IPS DF 6.9 (cell line): ENCODE measurements at regions not wholly inside any gene's neighbourhood (a gene's known extent, or its start where the extent isn't known, plus 50 kb on each side); places are given as distances from the start of the nearest gene placed in this dataset.

ENCODE experiments used
- DNase-seq: peaks from one replicate; pipeline ENCODE4 v3.0.0-alpha.2; 2013; ENCODE audit warnings: low read depth, low spot score
- H3K27ac ChIP-seq: one replicate; pipeline ENCODE4 v1.5.1; 2013; ENCODE audit warnings: low read length, control low read depth
- H3K27me3 ChIP-seq: 2 replicates; pipeline ENCODE4 v1.6.1; 2013; ENCODE audit warnings: mild to moderate bottlenecking, low read length; ENCODE audit not compliant: control insufficient read depth, insufficient read depth
- H3K36me3 ChIP-seq: 2 replicates; pipeline ENCODE4 v1.6.1; 2013; ENCODE audit warnings: low read length; ENCODE audit not compliant: control insufficient read depth, insufficient read depth
- H3K4me1 ChIP-seq: 2 replicates; pipeline ENCODE4 v1.6.1; 2013; ENCODE audit warnings: low read length; ENCODE audit not compliant: control insufficient read depth, insufficient read depth
- H3K4me3 ChIP-seq: 2 replicates; pipeline ENCODE4 v1.5.1; 2013; ENCODE audit warnings: mild to moderate bottlenecking, low read length
- H3K9me3 ChIP-seq: 2 replicates; pipeline ENCODE4 v1.6.1; 2013; ENCODE audit warnings: low read length, inconsistent platforms; ENCODE audit not compliant: control insufficient read depth, insufficient read depth
- WGBS: extraction: QIAGEN DNeasy Blood & Tissue Kit; methylation state at CpG from one replicate; pipeline ENCODE4 v1.1.7; 2013; ENCODE audit warnings: mixed read lengths, missing lambda C conversion rate; ENCODE audit not compliant: insufficient read length, insufficient coverage; 5-methylcytosine and 5-hydroxymethylcytosine counted together

GRCh38 chr22:22085702-22086500, 103.3 kb upstream of the TOP3B start:
- H3K27ac ChIP-seq = no peak overlapping the region
- WGBS = no CpG with 5 or more reads among the region's 5 CpGs
- H3K27me3 ChIP-seq = peaks cover 60% of the 10 kb centered on the region
- H3K4me3 ChIP-seq = no peak overlapping the region
- H3K36me3 ChIP-seq = no peaks in the 10 kb centered on the region
- H3K9me3 ChIP-seq = no peaks in the 10 kb centered on the region
- no peaks in the 10 kb centered on the region for H3K4me1 ChIP-seq
- no peak for DNase-seq

DNA sequence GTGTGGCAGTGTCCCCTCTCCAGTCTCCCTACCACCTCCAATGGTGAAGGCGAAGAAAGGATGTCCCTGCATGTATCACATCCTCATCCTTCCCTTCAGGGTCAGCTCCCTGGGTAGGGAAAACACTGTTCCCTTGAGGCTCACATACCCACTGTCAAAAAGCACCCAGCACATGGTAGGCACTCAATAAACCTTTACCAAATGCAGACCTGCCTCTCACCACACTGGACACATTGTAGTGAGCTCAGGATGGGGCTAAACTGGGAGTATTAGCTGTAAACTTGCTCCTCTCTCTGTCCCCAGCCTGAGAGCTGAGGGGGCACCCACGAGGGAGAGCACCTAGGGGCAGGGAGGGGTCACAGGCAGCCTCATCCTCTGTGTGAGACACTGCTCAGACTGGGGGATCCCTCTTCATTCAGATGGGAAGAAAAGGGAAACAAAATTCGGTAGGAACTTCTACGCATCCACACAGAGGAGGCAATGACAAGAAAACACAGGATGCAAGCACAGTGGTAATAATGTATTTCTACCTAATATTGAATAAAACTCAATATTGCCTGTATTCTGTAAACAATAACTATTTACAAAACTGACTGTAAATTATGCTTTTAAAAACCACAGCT, 101.6 kb upstream of the TOP3B start:
- no CpG with 5 or more reads among the region's 4 CpGs for WGBS
- Histone ChIP-seq H3K4me1 (no peaks in the 10 kb centered on the region), H3K27me3 (peaks cover 67% of the 10 kb centered on the region), H3K9me3 (no peaks in the 10 kb centered on the region), H3K4me3 (no peak overlapping the region), H3K36me3 (no peaks in the 10 kb centered on the region), H3K27ac (no peak overlapping the region)
- no peak for DNase-seq

DNA sequence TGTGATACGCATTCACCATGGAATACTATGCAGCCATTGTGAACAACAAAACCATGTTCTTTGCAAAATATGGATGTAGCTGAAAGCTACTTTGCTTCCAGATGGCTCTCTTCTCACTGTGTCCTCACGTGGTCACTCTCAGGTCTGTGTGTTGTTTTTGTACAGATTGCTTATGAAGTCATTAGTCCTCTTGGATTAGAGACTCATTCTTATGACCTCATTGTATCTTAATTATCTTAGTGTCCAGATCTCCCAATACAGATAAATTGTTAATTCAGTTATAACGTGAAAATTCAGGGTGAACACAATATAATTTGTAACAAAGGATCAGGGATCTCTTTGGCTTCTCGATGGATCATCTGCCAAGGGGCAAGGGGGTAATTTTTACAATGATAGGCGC, 100.4 kb upstream of the TOP3B start:
- DNase-seq = no peak
- Histone ChIP-seq H3K9me3 (no peaks in the 10 kb centered on the region), H3K4me3 (no peak overlapping the region), H3K27ac (no peak overlapping the region), H3K36me3 (no peaks in the 10 kb centered on the region), H3K27me3 (peaks cover 58% of the 10 kb centered on the region), H3K4me1 (no peaks in the 10 kb centered on the region)
- no CpG with 5 or more reads among the region's 5 CpGs for WGBS

- Histone ChIP-seq H3K27me3 (peaks cover 56% of the 10 kb centered on the region), H3K4me3 (no peak overlapping the region), H3K36me3 (no peaks in the 10 kb centered on the region), H3K27ac (no peak overlapping the region), H3K4me1 (no peaks in the 10 kb centered on the region), H3K9me3 (no peaks in the 10 kb centered on the region)
- no peak for DNase-seq
- no CpG with 5 or more reads among the region's 1 CpG for whole genome bisulfite sequencing
These were observed 99.7 kb upstream of the TOP3B start for GRCh38 chr22:22082229-22082835.

- H3K27ac ChIP-seq = no peak overlapping the region
- no CpG with 5 or more reads among the region's 2 CpGs for WGBS
These were observed 97.7 kb upstream of the TOP3B start for GRCh38 chr22:22080270-22080669.

DNA sequence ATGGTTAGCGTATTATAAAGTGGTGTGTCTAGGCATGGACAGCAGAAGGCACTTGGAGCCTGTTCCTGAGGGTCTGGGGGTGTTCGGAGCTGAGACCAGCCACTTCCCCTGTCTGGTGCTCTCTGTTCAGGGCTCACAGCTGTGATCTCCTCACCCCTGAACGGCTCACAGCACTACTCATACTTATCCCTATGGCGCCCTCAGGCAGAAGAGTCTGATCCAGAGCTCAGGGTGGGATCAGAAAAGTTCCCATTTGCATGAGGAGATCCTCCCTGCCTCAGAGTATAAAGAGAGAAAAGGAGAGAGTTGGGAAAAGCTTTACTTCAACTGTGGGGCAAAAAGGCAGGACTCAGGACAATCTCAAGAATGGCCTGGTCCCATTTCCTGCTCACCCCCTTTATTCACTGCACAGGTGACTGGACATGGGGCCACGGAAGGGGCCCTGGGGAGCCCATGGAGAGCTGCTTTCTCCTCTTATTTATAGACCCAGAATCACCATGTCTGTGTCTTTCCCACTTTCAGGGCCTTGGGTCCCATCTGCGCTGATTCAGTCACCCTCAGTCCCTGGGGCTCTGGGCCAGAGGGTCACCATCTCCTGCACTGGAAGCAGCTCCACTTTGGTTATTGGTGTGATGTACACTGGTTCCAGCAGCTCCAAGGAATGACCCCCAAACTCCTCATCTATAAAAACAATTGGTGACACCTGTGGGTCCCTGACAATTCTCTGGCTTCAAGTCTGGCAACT, 97.0 kb upstream of the TOP3B start:
- Histone ChIP-seq H3K27me3 (peaks cover 58% of the 10 kb centered on the region), H3K4me1 (no peaks in the 10 kb centered on the region), H3K4me3 (no peak overlapping the region), H3K27ac (no peak overlapping the region), H3K9me3 (no peaks in the 10 kb centered on the region), H3K36me3 (no peaks in the 10 kb centered on the region)
- WGBS = no CpG with 5 or more reads among the region's 6 CpGs
- DNase-seq = no peak

More at GRCh38 chr22:22080270-22080669, 97.7 kb upstream of the TOP3B start:
- DNase-seq = no peak
- peaks cover 53% of the 10 kb centered on the region for H3K27me3 ChIP-seq
- no peaks in the 10 kb centered on the region for H3K4me1 ChIP-seq
- H3K36me3 ChIP-seq = no peaks in the 10 kb centered on the region
- no peaks in the 10 kb centered on the region for H3K9me3 ChIP-seq
- no peak overlapping the region for H3K4me3 ChIP-seq

- Histone ChIP-seq H3K27me3 (peaks cover 58% of the 10 kb centered on the region), H3K27ac (no peak overlapping the region), H3K9me3 (no peaks in the 10 kb centered on the region), H3K36me3 (no peaks in the 10 kb centered on the region), H3K4me3 (no peak overlapping the region), H3K4me1 (no peaks in the 10 kb centered on the region)
- WGBS = no CpG with 5 or more reads among the region's 1 CpG
- DNase-seq = no peak
These were observed 95.7 kb upstream of the TOP3B start for GRCh38 chr22:22078329-22078728.

GRCh38 chr22:22076932-22077703, 94.5 kb upstream of the TOP3B start:
- 100% methylated on average over 1 of the region's 4 CpGs for WGBS
- no peak for DNase-seq

DNA sequence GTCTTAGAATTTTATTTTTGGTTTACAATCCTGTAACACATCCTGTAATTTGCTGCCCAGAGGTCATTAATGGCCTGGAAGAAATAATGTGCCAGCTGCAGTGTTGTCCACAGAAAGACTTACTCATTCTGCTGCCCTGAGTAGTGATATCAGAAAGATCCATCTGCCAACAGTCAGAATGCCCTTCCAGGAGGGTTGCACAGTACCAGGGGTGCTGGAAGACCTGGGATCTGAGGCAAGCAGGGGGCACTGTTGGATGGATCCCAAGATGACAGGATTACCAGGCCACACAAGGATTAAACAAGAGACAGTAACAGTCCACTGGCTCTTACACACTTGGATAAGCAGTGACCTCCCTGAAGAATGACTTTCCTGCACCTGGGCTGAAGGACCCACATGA, 93.8 kb upstream of the TOP3B start:
- H3K4me3 ChIP-seq = no peak overlapping the region
- no peak overlapping the region for H3K27ac ChIP-seq
- peaks cover 55% of the 10 kb centered on the region for H3K27me3 ChIP-seq
- no peak for DNase-seq
- H3K36me3 ChIP-seq = no peaks in the 10 kb centered on the region
- H3K4me1 ChIP-seq = no peaks in the 10 kb centered on the region
- no peaks in the 10 kb centered on the region for H3K9me3 ChIP-seq

More at GRCh38 chr22:22076932-22077703, 94.5 kb upstream of the TOP3B start:
- no peaks in the 10 kb centered on the region for H3K4me1 ChIP-seq
- no peaks in the 10 kb centered on the region for H3K36me3 ChIP-seq
- H3K4me3 ChIP-seq = no peak overlapping the region
- H3K27ac ChIP-seq = no peak overlapping the region
- H3K9me3 ChIP-seq = no peaks in the 10 kb centered on the region
- peaks cover 52% of the 10 kb centered on the region for H3K27me3 ChIP-seq
